OCI-LY1 (cell line): ENCODE measurements at regions not wholly inside any gene's neighbourhood (a gene's known extent, or its start where the extent isn't known, plus 50 kb on each side); places are given as distances from the start of the nearest gene placed in this dataset.

ENCODE experiments used
- CTCF ChIP-seq: fragments of 200-600 bp; sonication (generic), shearing (Covaris generic); IDR thresholded peaks from 2 replicates; pipeline ENCODE4 v1.5.1; 2017; ENCODE audit warnings: mild to moderate bottlenecking, antibody characterized with exemption, low read length, moderate library complexity, mixed read lengths
- EZH2 ChIP-seq: fragments of 200-600 bp; sonication (generic), shearing (Covaris generic); IDR thresholded peaks from 2 replicates; pipeline ENCODE4 v1.8.0; 2017; ENCODE audit warnings: borderline replicate concordance, mixed run types, mild to moderate bottlenecking, antibody characterized with exemption, low read length, moderate library complexity, mixed read lengths

- TF ChIP-seq CTCF (no peak), EZH2 (no peak)
These were observed 537.5 kb upstream of the FSIP2 start for GRCh38 chr2:185201063-185201462.
